ENCODE measurements at regions not wholly inside any gene's neighbourhood (a gene's known extent, or its start where the extent isn't known, plus 50 kb on each side); places are given as distances from the start of the nearest gene placed in this dataset.

- TF ChIP-seq, protein P1, sequence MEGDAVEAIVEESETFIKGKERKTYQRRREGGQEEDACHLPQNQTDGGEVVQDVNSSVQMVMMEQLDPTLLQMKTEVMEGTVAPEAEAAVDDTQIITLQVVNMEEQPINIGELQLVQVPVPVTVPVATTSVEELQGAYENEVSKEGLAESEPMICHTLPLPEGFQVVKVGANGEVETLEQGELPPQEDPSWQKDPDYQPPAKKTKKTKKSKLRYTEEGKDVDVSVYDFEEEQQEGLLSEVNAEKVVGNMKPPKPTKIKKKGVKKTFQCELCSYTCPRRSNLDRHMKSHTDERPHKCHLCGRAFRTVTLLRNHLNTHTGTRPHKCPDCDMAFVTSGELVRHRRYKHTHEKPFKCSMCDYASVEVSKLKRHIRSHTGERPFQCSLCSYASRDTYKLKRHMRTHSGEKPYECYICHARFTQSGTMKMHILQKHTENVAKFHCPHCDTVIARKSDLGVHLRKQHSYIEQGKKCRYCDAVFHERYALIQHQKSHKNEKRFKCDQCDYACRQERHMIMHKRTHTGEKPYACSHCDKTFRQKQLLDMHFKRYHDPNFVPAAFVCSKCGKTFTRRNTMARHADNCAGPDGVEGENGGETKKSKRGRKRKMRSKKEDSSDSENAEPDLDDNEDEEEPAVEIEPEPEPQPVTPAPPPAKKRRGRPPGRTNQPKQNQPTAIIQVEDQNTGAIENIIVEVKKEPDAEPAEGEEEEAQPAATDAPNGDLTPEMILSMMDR (IDR thresholded peaks at IDR 0.05; ENCODE audit: low read depth, low read length): no peak
- H3K27me3 ChIP-seq (ENCODE audit: control insufficient read depth, insufficient read depth, low read length): no peaks in the 10 kb centered on the region
- H3K27ac ChIP-seq (ENCODE audit: low read depth, low read length): no peak overlapping the region
- POLR2A ChIA-PET: no interaction called here
- no peak for DNase-seq (ENCODE audit: low read depth, low spot score)
- CTCF ChIA-PET: interaction anchor here (1.0 to 1.5 kb wide), 2 partner anchors 20 to 237 kb away, joined by 3 to 5 read pairs; no protein-coding TSS in a partner anchor
- H3K4me3 ChIP-seq (ENCODE audit: low read depth, low read length): no peak overlapping the region
- H3K9me3 ChIP-seq (ENCODE audit: control insufficient read depth, insufficient read depth, low read length): no peaks in the 10 kb centered on the region
These were observed 106.5 kb upstream of the PRKD1 start for GRCh38 chr14:30034152-30034551.

DNA sequence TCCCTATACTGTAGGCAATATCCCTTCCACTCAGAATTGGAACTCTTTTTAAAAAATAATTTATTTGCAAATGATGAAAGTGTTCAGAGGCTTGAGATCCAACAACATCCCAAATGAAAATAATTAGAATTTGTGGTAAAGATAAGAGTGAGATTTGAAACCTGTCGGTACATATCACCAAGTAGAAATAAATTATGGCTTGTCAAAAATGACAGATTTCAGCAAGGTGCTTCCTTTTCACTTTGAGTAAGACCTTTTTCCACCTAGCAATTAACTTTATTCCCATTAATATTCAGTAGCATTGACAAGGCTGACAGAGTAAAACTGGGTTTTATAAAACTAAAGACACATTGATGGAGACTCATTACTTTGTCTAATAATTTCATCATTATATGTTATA is 107.7 kb upstream of the PRKD1 start:
- no peak for DNase-seq (ENCODE audit: low read depth, low spot score)
- no peaks in the 10 kb centered on the region for H3K9me3 ChIP-seq (ENCODE audit: control insufficient read depth, insufficient read depth, low read length)
- no peaks in the 10 kb centered on the region for H3K27me3 ChIP-seq (ENCODE audit: control insufficient read depth, insufficient read depth, low read length)
- H3K27ac ChIP-seq (ENCODE audit: low read depth, low read length): no peak overlapping the region
- POLR2A ChIA-PET: no interaction called here
- TF ChIP-seq, protein P1 (IDR thresholded peaks at IDR 0.05; ENCODE audit: low read depth, low read length): no peak
- CTCF ChIA-PET: no interaction called here
- H3K4me3 ChIP-seq (ENCODE audit: low read depth, low read length): no peak overlapping the region

DNA sequence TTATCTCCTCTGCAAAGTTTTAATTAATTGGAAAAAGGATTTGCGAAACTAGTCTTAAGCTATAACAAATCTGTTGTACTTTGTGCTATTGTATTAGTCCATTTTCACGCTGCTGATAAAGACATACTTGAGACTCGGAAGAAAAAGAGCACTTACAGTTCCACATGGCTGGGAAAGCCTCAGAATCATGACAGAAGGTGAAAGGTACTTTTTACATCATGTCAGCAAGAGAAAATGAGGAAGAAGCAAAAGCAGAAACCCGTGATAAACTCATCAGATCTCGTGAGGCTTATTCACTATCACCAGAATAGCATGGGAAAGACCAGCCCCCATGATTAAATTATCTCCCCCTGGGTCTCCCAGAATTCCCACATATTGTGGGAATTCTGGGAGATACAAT is 118.1 kb upstream of the PRKD1 start:
- ChIA-PET CTCF (no interaction called here), POLR2A (no interaction called here)
- no peak for DNase-seq (ENCODE audit: low read depth, low spot score)
- H3K9me3 ChIP-seq (ENCODE audit: control insufficient read depth, insufficient read depth, low read length): no peaks in the 10 kb centered on the region
- H3K27ac ChIP-seq (ENCODE audit: low read depth, low read length): no peak overlapping the region
- TF ChIP-seq, protein P1 (IDR thresholded peaks at IDR 0.05; ENCODE audit: low read depth, low read length): no peak
- no peaks in the 10 kb centered on the region for H3K27me3 ChIP-seq (ENCODE audit: control insufficient read depth, insufficient read depth, low read length)
- no peak overlapping the region for H3K4me3 ChIP-seq (ENCODE audit: low read depth, low read length)

DNA sequence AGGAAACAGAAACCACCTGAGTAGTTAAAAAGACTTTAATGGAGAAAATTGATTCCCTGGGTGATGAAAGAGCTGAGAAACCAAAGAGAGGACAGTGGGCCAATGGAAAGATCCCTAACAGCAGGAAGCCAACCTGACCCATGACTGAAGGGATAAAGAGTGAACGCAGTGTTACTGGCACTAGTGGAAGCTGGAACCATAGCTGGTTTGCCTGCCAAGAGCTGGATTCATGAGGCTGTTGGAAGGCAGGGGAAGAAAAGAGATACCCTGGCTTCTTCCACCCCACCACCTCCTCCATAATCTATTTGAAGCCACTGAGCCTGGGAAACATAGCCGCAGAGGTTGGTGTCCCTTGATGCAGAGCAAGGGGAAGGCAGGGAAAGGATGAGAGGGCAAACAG is 125.5 kb upstream of the PRKD1 start:
- ChIA-PET CTCF (interaction anchor here (0.9 kb wide), 1 partner anchor 11 kb away, joined by 3 read pairs; no protein-coding TSS in a partner anchor), POLR2A (no interaction called here)
- TF ChIP-seq, protein P1 (IDR thresholded peaks at IDR 0.05; ENCODE audit: low read depth, low read length): no peak
- Histone ChIP-seq H3K9me3 (ENCODE audit: control insufficient read depth, insufficient read depth, low read length) (no peaks in the 10 kb centered on the region), H3K27ac (ENCODE audit: low read depth, low read length) (no peak overlapping the region), H3K27me3 (ENCODE audit: control insufficient read depth, insufficient read depth, low read length) (no peaks in the 10 kb centered on the region), H3K4me3 (ENCODE audit: low read depth, low read length) (no peak overlapping the region)
- no peak for DNase-seq (ENCODE audit: low read depth, low spot score)

GRCh38 chr14:30054201-30054600 is 126.6 kb upstream of the PRKD1 start:
- Histone ChIP-seq H3K27me3 (ENCODE audit: control insufficient read depth, insufficient read depth, low read length) (no peaks in the 10 kb centered on the region), H3K4me3 (ENCODE audit: low read depth, low read length) (no peak overlapping the region), H3K9me3 (ENCODE audit: control insufficient read depth, insufficient read depth, low read length) (no peaks in the 10 kb centered on the region), H3K27ac (ENCODE audit: low read depth, low read length) (no peak overlapping the region)
- no peak for DNase-seq (ENCODE audit: low read depth, low spot score)
- TF ChIP-seq, protein P1 (IDR thresholded peaks at IDR 0.05; ENCODE audit: low read depth, low read length): no peak
- ChIA-PET POLR2A (no interaction called here), CTCF (interaction anchor here (1.0 to 1.2 kb wide), 2 partner anchors 16 to 160 kb away, joined by 3 read pairs; no protein-coding TSS in a partner anchor)

All from AG04450 (cell line).